Ishikawa (cell line): ENCODE measurements at regions not wholly inside any gene's neighbourhood (a gene's known extent, or its start where the extent isn't known, plus 50 kb on each side); places are given as distances from the start of the nearest gene placed in this dataset.
A peak's percentile ranks its signal among the peaks of the same experiment; 100 is the strongest.

ENCODE experiments used
- CEBPB ChIP-seq: IDR thresholded peaks from 2 replicates; pipeline ENCODE4 v1.6.1; 2012
- CREB1 ChIP-seq: IDR thresholded peaks from 2 replicates; pipeline ENCODE4 v1.6.1; 2012; ENCODE audit warnings: low read depth
- EGR1 ChIP-seq: IDR thresholded peaks from 2 replicates; pipeline ENCODE4 v1.6.1; 2012
- EP300 ChIP-seq: IDR thresholded peaks from 2 replicates; pipeline ENCODE4 v1.6.1; 2012; ENCODE audit warnings: borderline replicate concordance
- FOXM1 ChIP-seq: IDR thresholded peaks from 2 replicates; pipeline ENCODE4 v1.6.1; 2012; ENCODE audit warnings: low read depth, borderline replicate concordance
- MAX ChIP-seq: IDR thresholded peaks from 2 replicates; pipeline ENCODE4 v1.6.1; 2012
- NFIC ChIP-seq: IDR thresholded peaks from 2 replicates; pipeline ENCODE4 v1.6.1; 2012
- RAD21 ChIP-seq: IDR thresholded peaks from 2 replicates; pipeline ENCODE4 v1.6.1; 2012; ENCODE audit warnings: low read depth
- REST ChIP-seq: IDR thresholded peaks from 2 replicates; pipeline ENCODE4 v1.6.1; 2012; ENCODE audit warnings: low read depth, mild to moderate bottlenecking
- TAF1 ChIP-seq: IDR thresholded peaks from 2 replicates; pipeline ENCODE4 v1.6.1; 2012; ENCODE audit warnings: low read depth, mild to moderate bottlenecking
- TCF12 ChIP-seq: IDR thresholded peaks from 2 replicates; pipeline ENCODE4 v1.6.1; 2012; ENCODE audit warnings: low read depth
- TEAD4 ChIP-seq: IDR thresholded peaks from 2 replicates; pipeline ENCODE4 v1.6.1; 2012
- USF1 ChIP-seq: IDR thresholded peaks from 2 replicates; pipeline ENCODE4 v1.6.1; 2012
- YY1 ChIP-seq: IDR thresholded peaks from 2 replicates; pipeline ENCODE4 v1.6.1; 2012; ENCODE audit warnings: low read depth
- ZBTB7A ChIP-seq: IDR thresholded peaks from 2 replicates; pipeline ENCODE4 v1.6.1; 2012; ENCODE audit warnings: low read depth

GRCh38 chr10:57692255-57692980 lies 575.3 kb downstream of the IPMK start:
- TF ChIP-seq CREB1 (no peak), NFIC (no peak), TCF12 (no peak), TEAD4 (peak; percentile 59; the same call in 1 of the 2 replicates), FOXM1 (no peak), CEBPB (no peak), RAD21 (no peak), REST (no peak)

GRCh38 chr10:57689596-57690297 lies 577.9 kb downstream of the IPMK start:
- TF ChIP-seq EGR1: no peak
- no peak for TF ChIP-seq RAD21
- TF ChIP-seq USF1: no peak
- TF ChIP-seq YY1: no peak
- TF ChIP-seq TEAD4: no peak
- no peak for TF ChIP-seq REST
- no peak for TF ChIP-seq NFIC
- no peak for TF ChIP-seq TCF12
- no peak for TF ChIP-seq MAX
- no peak for TF ChIP-seq CREB1
- no peak for TF ChIP-seq FOXM1
- no peak for TF ChIP-seq EP300
- no peak for TF ChIP-seq TAF1

- TF ChIP-seq TAF1 (no peak), YY1 (no peak), TEAD4 (no peak), CEBPB (no peak), TCF12 (no peak), RAD21 (no peak), NFIC (no peak), EP300 (no peak), USF1 (no peak), MAX (no peak), ZBTB7A (no peak), FOXM1 (no peak), REST (no peak), CREB1 (no peak), EGR1 (no peak)
Measured at GRCh38 chr10:57679916-57680315, 587.8 kb downstream of the IPMK start.

- TF ChIP-seq MAX: no peak
- TF ChIP-seq FOXM1: no peak
- TF ChIP-seq YY1: no peak
- TF ChIP-seq EP300: no peak
- TF ChIP-seq REST: no peak
- no peak for TF ChIP-seq RAD21
- no peak for TF ChIP-seq NFIC
- no peak for TF ChIP-seq CREB1
- TF ChIP-seq TAF1: no peak
Measured at GRCh38 chr10:57675125-57675524, 592.6 kb downstream of the IPMK start.
